ENCODE measurements at regions not wholly inside any gene's neighbourhood (a gene's known extent, or its start where the extent isn't known, plus 50 kb on each side); places are given as distances from the start of the nearest gene placed in this dataset.

- no peak for DNase-seq (ENCODE audit: low spot score)
Measured at GRCh38 chrX:30161043-30161442, 54.3 kb upstream of the MAGEB2 start.

Measured in H4 (cell line).